Astrocyte (in vitro differentiated cells and primary cell): ENCODE measurements at regions not wholly inside any gene's neighbourhood (a gene's known extent, or its start where the extent isn't known, plus 50 kb on each side); places are given as distances from the start of the nearest gene placed in this dataset.
"Not testable (repeated sequence)": the region's sequence is repeated elsewhere in the genome, so short reads cannot be mapped to it uniquely, and the experiment has no call there.

Source experiments
- DNase-seq: peaks from one replicate; pipeline ENCODE4 v3.0.0-alpha.2; 2010; ENCODE audit warnings: low read depth
- FAIRE-seq: peaks from 2 replicates; lab custom pipeline; 2011; peaks lifted over from hg19 to GRCh38; lab: Jason Lieb, UNC
- H2AFZ ChIP-seq: 2 replicates; pipeline ENCODE4 v1.6.0; 2012; ENCODE audit warnings: low read depth, low read length, inconsistent platforms
- H3K27ac ChIP-seq: 2 replicates; pipeline ENCODE4 v1.5.1; 2011; ENCODE audit warnings: low read depth, low read length, inconsistent platforms
- H3K27me3 ChIP-seq: 2 replicates; pipeline ENCODE4 v1.6.0; 2011; ENCODE audit warnings: low read length, inconsistent platforms; ENCODE audit not compliant: insufficient read depth
- H3K36me3 ChIP-seq: 2 replicates; pipeline ENCODE4 v1.5.1; 2011; ENCODE audit warnings: low read length, inconsistent platforms; ENCODE audit not compliant: insufficient read depth
- H3K4me1 ChIP-seq: 2 replicates; pipeline ENCODE4 v1.5.1; 2011; ENCODE audit warnings: low read length, inconsistent platforms; ENCODE audit not compliant: insufficient read depth
- H3K4me2 ChIP-seq: 2 replicates; pipeline ENCODE4 v1.6.0; 2012; ENCODE audit warnings: low read length, inconsistent platforms
- H3K4me3 ChIP-seq: 2 replicates; pipeline ENCODE4 v1.5.1; 2011; ENCODE audit warnings: low read depth, mild to moderate bottlenecking, low read length, inconsistent platforms; ENCODE audit not compliant: insufficient read depth
- H3K79me2 ChIP-seq: 2 replicates; pipeline ENCODE4 v1.6.0; 2012; ENCODE audit warnings: mild to moderate bottlenecking, low read length, inconsistent platforms; ENCODE audit not compliant: insufficient read depth
- H3K9ac ChIP-seq: 2 replicates; pipeline ENCODE4 v1.6.0; 2012; ENCODE audit warnings: mild to moderate bottlenecking, low read length, inconsistent platforms
- H3K9me3 ChIP-seq: 2 replicates; pipeline ENCODE4 v1.5.1; 2012; ENCODE audit warnings: low read depth, mild to moderate bottlenecking, low read length, inconsistent platforms; ENCODE audit not compliant: insufficient read depth
- H4K20me1 ChIP-seq: 2 replicates; pipeline ENCODE4 v1.6.0; 2012; ENCODE audit warnings: low read length, inconsistent platforms; ENCODE audit not compliant: insufficient read depth
- H3K27ac Mint-ChIP-seq: one replicate; pipeline ENCODE4 v1.8.0; 2021; ENCODE audit warnings: mild to moderate bottlenecking, mixed read lengths; ENCODE audit not compliant: unreplicated experiment
- H3K27me3 Mint-ChIP-seq: one replicate; pipeline ENCODE4 v1.8.0; 2021; ENCODE audit warnings: low read depth, mixed read lengths; ENCODE audit not compliant: unreplicated experiment
- H3K36me3 Mint-ChIP-seq: one replicate; pipeline ENCODE4 v1.8.0; 2021; ENCODE audit warnings: low read depth, mixed read lengths; ENCODE audit not compliant: unreplicated experiment
- H3K4me1 Mint-ChIP-seq: one replicate; pipeline ENCODE4 v1.8.0; 2021; ENCODE audit warnings: low read depth, mixed read lengths; ENCODE audit not compliant: unreplicated experiment
- H3K4me3 Mint-ChIP-seq: one replicate; pipeline ENCODE4 v1.8.0; 2021; ENCODE audit warnings: mild to moderate bottlenecking, moderate library complexity, mixed read lengths; ENCODE audit not compliant: unreplicated experiment
- H3K9me3 Mint-ChIP-seq: one replicate; pipeline ENCODE4 v1.8.0; 2021; ENCODE audit warnings: mild to moderate bottlenecking, mixed read lengths; ENCODE audit not compliant: unreplicated experiment
- EZH2 ChIP-seq: IDR thresholded peaks from 2 replicates; pipeline ENCODE4 v1.6.1; 2012; ENCODE audit warnings: mild to moderate bottlenecking, low read length, inconsistent platforms; ENCODE audit not compliant: insufficient read depth
- TF ChIP-seq, protein P1 (sequence below): IDR thresholded peaks from 2 replicates; pipeline ENCODE4 v1.5.1; 2011; ENCODE audit warnings: low read depth, mild to moderate bottlenecking, inconsistent platforms, low read length, moderate library complexity; ENCODE audit not compliant: insufficient read depth

- no peaks in the 10 kb centered on the region for H3K36me3 ChIP-seq
- H3K27me3 Mint-ChIP-seq, result no peaks in the 10 kb centered on the region
- H3K27me3 ChIP-seq, result no peaks in the 10 kb centered on the region
- H3K4me1 Mint-ChIP-seq, result peaks cover 10% of the 10 kb centered on the region
- no peak overlapping the region for H3K4me3 ChIP-seq
- no peak overlapping the region for H3K27ac Mint-ChIP-seq
- FAIRE-seq, result no peak
- no peak overlapping the region for H2AFZ ChIP-seq
- H3K9me3 Mint-ChIP-seq, result peaks cover 10% of the 10 kb centered on the region
- no peak for TF ChIP-seq EZH2
- TF ChIP-seq, protein P1, sequence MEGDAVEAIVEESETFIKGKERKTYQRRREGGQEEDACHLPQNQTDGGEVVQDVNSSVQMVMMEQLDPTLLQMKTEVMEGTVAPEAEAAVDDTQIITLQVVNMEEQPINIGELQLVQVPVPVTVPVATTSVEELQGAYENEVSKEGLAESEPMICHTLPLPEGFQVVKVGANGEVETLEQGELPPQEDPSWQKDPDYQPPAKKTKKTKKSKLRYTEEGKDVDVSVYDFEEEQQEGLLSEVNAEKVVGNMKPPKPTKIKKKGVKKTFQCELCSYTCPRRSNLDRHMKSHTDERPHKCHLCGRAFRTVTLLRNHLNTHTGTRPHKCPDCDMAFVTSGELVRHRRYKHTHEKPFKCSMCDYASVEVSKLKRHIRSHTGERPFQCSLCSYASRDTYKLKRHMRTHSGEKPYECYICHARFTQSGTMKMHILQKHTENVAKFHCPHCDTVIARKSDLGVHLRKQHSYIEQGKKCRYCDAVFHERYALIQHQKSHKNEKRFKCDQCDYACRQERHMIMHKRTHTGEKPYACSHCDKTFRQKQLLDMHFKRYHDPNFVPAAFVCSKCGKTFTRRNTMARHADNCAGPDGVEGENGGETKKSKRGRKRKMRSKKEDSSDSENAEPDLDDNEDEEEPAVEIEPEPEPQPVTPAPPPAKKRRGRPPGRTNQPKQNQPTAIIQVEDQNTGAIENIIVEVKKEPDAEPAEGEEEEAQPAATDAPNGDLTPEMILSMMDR, result no peak
- H3K4me3 Mint-ChIP-seq, result no peak overlapping the region
- H3K9me3 ChIP-seq, result peaks cover 3% of the 10 kb centered on the region
- H3K4me1 ChIP-seq, result peaks cover 5% of the 10 kb centered on the region
- no peak overlapping the region for H3K27ac ChIP-seq
- no peaks in the 10 kb centered on the region for H3K36me3 Mint-ChIP-seq
- H3K9ac ChIP-seq, result no peak overlapping the region
- H3K79me2 ChIP-seq, result no peaks in the 10 kb centered on the region
- no peaks in the 10 kb centered on the region for H4K20me1 ChIP-seq
- no peak for DNase-seq
- no peak overlapping the region for H3K4me2 ChIP-seq
Observed at GRCh38 chr1:185517808-185518419, 200.9 kb upstream of the IVNS1ABP start.

GRCh38 chr1:185517301-185517700 lies 200.3 kb upstream of the IVNS1ABP start:
- H3K4me3 ChIP-seq, DNase-seq, H3K27ac Mint-ChIP-seq, H3K4me1 ChIP-seq, H3K9ac ChIP-seq, H3K27me3 Mint-ChIP-seq, H3K4me2 ChIP-seq, H3K36me3 ChIP-seq, H2AFZ ChIP-seq, H3K79me2 ChIP-seq, H3K4me3 Mint-ChIP-seq, FAIRE-seq, H3K27me3 ChIP-seq, H3K9me3 ChIP-seq, H3K27ac ChIP-seq, H4K20me1 ChIP-seq, H3K36me3 Mint-ChIP-seq: not testable (repeated sequence)
- H3K4me1 Mint-ChIP-seq, result peaks cover 10% of the 10 kb centered on the region
- peaks cover 14% of the 10 kb centered on the region for H3K9me3 Mint-ChIP-seq

DNA sequence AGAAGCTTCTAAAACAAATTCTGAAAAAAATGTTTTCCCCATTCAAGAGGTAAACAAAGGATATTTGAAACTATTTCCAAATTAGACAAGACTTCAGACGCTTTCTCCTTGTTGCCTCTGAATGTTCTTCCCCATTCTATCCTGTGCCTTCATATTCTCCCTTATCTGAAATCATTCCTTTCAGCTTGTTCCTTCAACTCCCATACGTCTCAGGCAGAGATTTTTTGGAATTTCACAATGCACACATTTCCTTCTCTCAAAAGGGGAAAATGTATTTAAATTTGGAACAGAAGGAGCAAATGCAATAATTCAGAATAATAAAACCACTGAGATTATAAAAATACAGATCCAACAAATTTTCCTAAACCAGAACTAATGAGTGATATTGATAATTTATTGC lies 198.7 kb upstream of the IVNS1ABP start:
- Histone ChIP-seq H3K9me3 (peaks cover 3% of the 10 kb centered on the region), H3K4me3 (no peak overlapping the region), H4K20me1 (no peaks in the 10 kb centered on the region), H3K79me2 (no peaks in the 10 kb centered on the region), H3K9ac (no peak overlapping the region), H3K27me3 (no peaks in the 10 kb centered on the region), H2AFZ (no peak overlapping the region), H3K36me3 (no peaks in the 10 kb centered on the region), H3K27ac (no peak overlapping the region), H3K4me2 (no peak overlapping the region), H3K4me1 (peaks cover 5% of the 10 kb centered on the region)
- Mint-ChIP-seq H3K27ac (no peak overlapping the region), H3K9me3 (peaks cover 17% of the 10 kb centered on the region), H3K4me3 (no peak overlapping the region), H3K36me3 (no peaks in the 10 kb centered on the region), H3K4me1 (peaks cover 8% of the 10 kb centered on the region), H3K27me3 (no peaks in the 10 kb centered on the region)
- no peak for FAIRE-seq
- TF ChIP-seq, protein P1, result no peak
- TF ChIP-seq EZH2, result no peak
- no peak for DNase-seq
